ENCODE measurements at regions not wholly inside any gene's neighbourhood (a gene's known extent, or its start where the extent isn't known, plus 50 kb on each side); places are given as distances from the start of the nearest gene placed in this dataset.
"Not testable (repeated sequence)": the region's sequence is repeated elsewhere in the genome, so short reads cannot be mapped to it uniquely, and the experiment has no call there.

DNA sequence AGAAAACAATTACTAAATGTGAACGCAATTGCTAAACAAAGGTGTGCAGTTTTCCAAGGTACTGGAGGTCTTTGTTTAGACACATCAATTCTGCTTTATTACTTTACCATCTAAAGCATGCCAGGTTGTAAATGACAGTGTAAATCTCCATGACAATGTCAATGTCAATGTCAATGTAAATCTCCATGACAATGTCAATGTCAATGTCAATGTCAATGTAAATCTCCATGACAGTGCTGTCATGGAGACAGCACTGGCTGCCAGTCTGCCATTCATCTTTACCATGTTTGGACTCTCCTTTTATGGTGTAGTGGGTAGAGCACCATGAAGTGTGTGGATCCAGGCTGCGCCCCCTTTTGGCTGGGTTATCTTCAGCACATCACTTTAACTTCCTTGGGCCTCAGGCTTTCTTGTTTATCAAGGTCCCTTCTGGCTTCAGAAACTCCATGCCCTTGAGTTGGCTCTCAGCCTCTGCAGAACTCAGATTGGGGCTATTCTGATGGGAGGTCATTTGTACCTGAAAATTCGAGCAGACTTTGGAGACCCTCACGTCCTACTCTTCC, 149.1 kb downstream of the BCL2L11 start:
- TF ChIP-seq, protein P1, sequence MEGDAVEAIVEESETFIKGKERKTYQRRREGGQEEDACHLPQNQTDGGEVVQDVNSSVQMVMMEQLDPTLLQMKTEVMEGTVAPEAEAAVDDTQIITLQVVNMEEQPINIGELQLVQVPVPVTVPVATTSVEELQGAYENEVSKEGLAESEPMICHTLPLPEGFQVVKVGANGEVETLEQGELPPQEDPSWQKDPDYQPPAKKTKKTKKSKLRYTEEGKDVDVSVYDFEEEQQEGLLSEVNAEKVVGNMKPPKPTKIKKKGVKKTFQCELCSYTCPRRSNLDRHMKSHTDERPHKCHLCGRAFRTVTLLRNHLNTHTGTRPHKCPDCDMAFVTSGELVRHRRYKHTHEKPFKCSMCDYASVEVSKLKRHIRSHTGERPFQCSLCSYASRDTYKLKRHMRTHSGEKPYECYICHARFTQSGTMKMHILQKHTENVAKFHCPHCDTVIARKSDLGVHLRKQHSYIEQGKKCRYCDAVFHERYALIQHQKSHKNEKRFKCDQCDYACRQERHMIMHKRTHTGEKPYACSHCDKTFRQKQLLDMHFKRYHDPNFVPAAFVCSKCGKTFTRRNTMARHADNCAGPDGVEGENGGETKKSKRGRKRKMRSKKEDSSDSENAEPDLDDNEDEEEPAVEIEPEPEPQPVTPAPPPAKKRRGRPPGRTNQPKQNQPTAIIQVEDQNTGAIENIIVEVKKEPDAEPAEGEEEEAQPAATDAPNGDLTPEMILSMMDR (IDR thresholded peaks at IDR 0.05) = not testable (repeated sequence)
- not testable (repeated sequence) for TF ChIP-seq ZFX (IDR thresholded peaks at IDR 0.05; ENCODE audit: borderline replicate concordance)

Data from 22Rv1 (cell line).